ENCODE measurements at regions not wholly inside any gene's neighbourhood (a gene's known extent, or its start where the extent isn't known, plus 50 kb on each side); places are given as distances from the start of the nearest gene placed in this dataset.
A peak's percentile ranks its signal among the peaks of the same experiment; 100 is the strongest.

GRCh38 chr13:73274147-73274546 is 215.3 kb downstream of the KLF5 start:
- Histone ChIP-seq H3K4me2 (ENCODE audit: low read depth, low read length) (peak overlapping the region; percentile 81; the same call in 1 of the 2 replicates), H3K36me3 (ENCODE audit: control insufficient read depth, insufficient read depth, low read length) (no peaks in the 10 kb centered on the region), H2AK9ac (replicated peaks; ENCODE audit: low read depth, low read length, poor library complexity) (no peak overlapping the region), H3K4ac (ENCODE audit: low read depth, low read length) (peak overlapping the region; percentile 95), H3K9ac (ENCODE audit: low read depth, low read length) (no peak overlapping the region), H3K14ac (replicated peaks; ENCODE audit: low read depth, low read length) (peak overlapping the region; percentile 89), H3K9me3 (ENCODE audit: control insufficient read depth, insufficient read depth, low read length) (no peaks in the 10 kb centered on the region), H4K91ac (ENCODE audit: insufficient read depth, low read depth, low read length) (peak overlapping the region; percentile 97), H4K20me1 (ENCODE audit: insufficient read depth, low read length) (no peaks in the 10 kb centered on the region), H4K8ac (ENCODE audit: low read depth in 2 of 2, low read length in 2 of 2) (peak overlapping the region; percentile 42 to 80; a peak in 3 of 4 replicates), H3K27me3 (ENCODE audit: control insufficient read depth, insufficient read depth, low read length) (no peaks in the 10 kb centered on the region), H2BK120ac (ENCODE audit: low read depth, low read length) (peak overlapping the region; percentile 99), H2AFZ (replicated peaks; ENCODE audit: low read length, poor library complexity) (no peak overlapping the region), H3K4me3 (ENCODE audit: insufficient read depth, low read depth, low read length) (no peak overlapping the region), H3K56ac (ENCODE audit: extremely low read depth, insufficient read depth, low read length) (peak overlapping the region; percentile 83; the same call in 1 of the 2 replicates), H4K5ac (ENCODE audit: low read depth, low read length) (peak overlapping the region; percentile 99; the same call in 1 of the 2 replicates), H3K27ac (ENCODE audit: insufficient read depth, low read length) (no peak overlapping the region), H3K4me1 (ENCODE audit: control insufficient read depth, insufficient read depth, low read length) (peaks cover 13% of the 10 kb centered on the region; the same call in 1 of the 2 replicates), H2BK20ac (ENCODE audit: low read depth, low read length) (peak overlapping the region; percentile 98), H2BK15ac (ENCODE audit: low read depth, low read length) (no peak overlapping the region; the same call in 2 of the 3 replicates), H2BK5ac (ENCODE audit: low read depth, low read length, poor library complexity, severe bottlenecking) (peak overlapping the region; percentile 99), H2AK5ac (ENCODE audit: low read depth, low read length) (no peak overlapping the region), H3K9me1 (ENCODE audit: insufficient read depth, low read length) (no peaks in the 10 kb centered on the region; the same call in 1 of the 2 replicates), H3K18ac (ENCODE audit: low read depth, low read length) (peak overlapping the region; percentile 100; the same call in 1 of the 2 replicates), H3K23ac (ENCODE audit: low read depth, low read length) (peak overlapping the region; percentile 66; the same call in 1 of the 2 replicates), H3K79me1 (ENCODE audit: low read depth in 1 of 2, low read length in 2 of 2) (no peaks in the 10 kb centered on the region)
- WGBS, 2 experiments (ENCODE audit: extremely low coverage in 2 of 2, insufficient read length in 1 of 2) = no CpG with 5 or more reads among the region's 2 CpGs
- peak; percentile 27 for DNase-seq
- peak; percentile 12 for ATAC-seq (ENCODE audit: low read depth)
- POLR2A ChIA-PET (ENCODE audit: unreplicated experiment) = interaction anchor here (0.6 kb wide), 1 partner anchor 356 kb away, joined by 5 read pairs; no protein-coding TSS in a partner anchor
- dilution Hi-C loops (cut with HindIII; ENCODE audit: low sequenced_read_pairs, unreplicated experiment) = no loop called here
- CTCF ChIA-PET = interaction anchor here (0.7 kb wide), 1 partner anchor 435 kb away, joined by 3 read pairs; no protein-coding TSS in a partner anchor
- no peak for TF ChIP-seq MAFK (IDR thresholded peaks at IDR 0.05; ENCODE audit: low read depth, low read length)
- TF ChIP-seq POLR2A (IDR thresholded peaks at IDR 0.05; ENCODE audit: low read depth, low read length) = no peak
- no peak for TF ChIP-seq RFX5 (IDR thresholded peaks at IDR 0.05; ENCODE audit: low read depth, low read length)
- no peak for TF ChIP-seq CHD1 (IDR thresholded peaks at IDR 0.05; ENCODE audit: low read depth, low read length)
- TF ChIP-seq SMC3 (IDR thresholded peaks at IDR 0.05; ENCODE audit: low read depth, low read length) = no peak
- TF ChIP-seq MAZ (IDR thresholded peaks at IDR 0.05; ENCODE audit: borderline replicate concordance, low read depth, low read length) = no peak
- no peak for TF ChIP-seq MXI1 (IDR thresholded peaks at IDR 0.05; ENCODE audit: borderline replicate concordance, low read depth, low read length)
- no peak for TF ChIP-seq CEBPB (IDR thresholded peaks at IDR 0.05; ENCODE audit: low read depth, low read length)
- no peak for TF ChIP-seq CTCF (conservative IDR thresholded peaks at IDR 0.05; ENCODE audit: low read depth, low read length)
- TF ChIP-seq BHLHE40 (IDR thresholded peaks at IDR 0.05; ENCODE audit: low read depth, low read length) = no peak
- no peak for TF ChIP-seq RCOR1 (IDR thresholded peaks at IDR 0.05; ENCODE audit: insufficient replicate concordance, low read length)
- no peak for TF ChIP-seq ELK1 (IDR thresholded peaks at IDR 0.05; ENCODE audit: borderline replicate concordance, low read depth, low read length)
- no peak for TF ChIP-seq FOS (IDR thresholded peaks at IDR 0.05; ENCODE audit: low read depth, low read length)
- no peak for TF ChIP-seq NFE2L2 (IDR thresholded peaks at IDR 0.05; ENCODE audit: low read depth, low read length)
- no peak for TF ChIP-seq RAD21 (IDR thresholded peaks at IDR 0.05; ENCODE audit: low read length)
- in situ Hi-C loops (cut with MboI; ENCODE audit: low sequenced_read_pairs) = no loop called here
- intact Hi-C loops (cut with micrococcal nuclease) = loop anchor here (10.0 kb wide), 1 partner anchor 139 kb away; no protein-coding TSS in a partner anchor
- no TSS peak for BruUV-seq (replicated peaks)
